ENCODE measurements at regions not wholly inside any gene's neighbourhood (a gene's known extent, or its start where the extent isn't known, plus 50 kb on each side); places are given as distances from the start of the nearest gene placed in this dataset.
A peak's percentile ranks its signal among the peaks of the same experiment; 100 is the strongest.
"Not testable (repeated sequence)": the region's sequence is repeated elsewhere in the genome, so short reads cannot be mapped to it uniquely, and the experiment has no call there.

GRCh38 chr1:196160066-196160795, 448.0 kb downstream of the KCNT2 start:
- DNase-seq (ENCODE audit: low read depth, low spot score), result no peak

- DNase-seq (ENCODE audit: low read depth, low spot score), result no peak
These were observed 452.7 kb downstream of the KCNT2 start for GRCh38 chr1:196155586-196155985.

GRCh38 chr1:196152975-196153374, 455.3 kb downstream of the KCNT2 start:
- DNase-seq (ENCODE audit: low read depth, low spot score), result no peak

GRCh38 chr1:196152086-196152485, 456.2 kb downstream of the KCNT2 start:
- no peak for DNase-seq (ENCODE audit: low read depth, low spot score)

- peak; percentile 32 for DNase-seq (ENCODE audit: low read depth, low spot score)
These were observed 459.8 kb downstream of the KCNT2 start for GRCh38 chr1:196148367-196148970.

GRCh38 chr1:196147530-196147929, 460.7 kb downstream of the KCNT2 start:
- no peak for DNase-seq (ENCODE audit: low read depth, low spot score)

- not testable (repeated sequence) for DNase-seq (ENCODE audit: low read depth, low spot score)
These were observed 463.1 kb downstream of the KCNT2 start for GRCh38 chr1:196145151-196145550.

GRCh38 chr1:196144588-196144987, 463.7 kb downstream of the KCNT2 start:
- DNase-seq (ENCODE audit: low read depth, low spot score), result no peak

GRCh38 chr1:196143602-196144342, 464.5 kb downstream of the KCNT2 start:
- DNase-seq (ENCODE audit: low read depth, low spot score), result no peak

GRCh38 chr1:196142111-196142640, 466.1 kb downstream of the KCNT2 start:
- DNase-seq (ENCODE audit: low read depth, low spot score), result no peak

GRCh38 chr1:196136396-196136795, 471.8 kb downstream of the KCNT2 start:
- DNase-seq (ENCODE audit: low read depth, low spot score), result no peak

GRCh38 chr1:196131691-196132090, 476.5 kb downstream of the KCNT2 start:
- no peak for DNase-seq (ENCODE audit: low read depth, low spot score)

- no peak for DNase-seq (ENCODE audit: low read depth, low spot score)
These were observed 479.4 kb downstream of the KCNT2 start for GRCh38 chr1:196128835-196129234.

GRCh38 chr1:196121181-196121580, 487.1 kb downstream of the KCNT2 start:
- no peak for DNase-seq (ENCODE audit: low read depth, low spot score)

- no peak for DNase-seq (ENCODE audit: low read depth, low spot score)
These were observed 492.6 kb downstream of the KCNT2 start for GRCh38 chr1:196115646-196116045.

- DNase-seq (ENCODE audit: low read depth, low spot score), result no peak
These were observed 494.0 kb downstream of the KCNT2 start for GRCh38 chr1:196114193-196114592.

- not testable (repeated sequence) for DNase-seq (ENCODE audit: low read depth, low spot score)
These were observed 499.2 kb downstream of the KCNT2 start for GRCh38 chr1:196108990-196109389.

GRCh38 chr1:196105901-196106300, 502.3 kb downstream of the KCNT2 start:
- no peak for DNase-seq (ENCODE audit: low read depth, low spot score)

GRCh38 chr1:196102826-196103225, 505.4 kb downstream of the KCNT2 start:
- no peak for DNase-seq (ENCODE audit: low read depth, low spot score)

GRCh38 chr1:196098000-196098399, 510.2 kb downstream of the KCNT2 start:
- DNase-seq (ENCODE audit: low read depth, low spot score), result no peak

- DNase-seq (ENCODE audit: low read depth, low spot score), result no peak
These were observed 513.4 kb downstream of the KCNT2 start for GRCh38 chr1:196094821-196095220.

- DNase-seq (ENCODE audit: low read depth, low spot score), result no peak
These were observed 516.7 kb downstream of the KCNT2 start for GRCh38 chr1:196091397-196092135.
